HG03354 (cell line): ENCODE measurements at regions not wholly inside any gene's neighbourhood (a gene's known extent, or its start where the extent isn't known, plus 50 kb on each side); places are given as distances from the start of the nearest gene placed in this dataset.
"Not testable (repeated sequence)": the region's sequence is repeated elsewhere in the genome, so short reads cannot be mapped to it uniquely, and the experiment has no call there.

Experiments used
- ATAC-seq: cut with Tn5 transposase; IDR thresholded peaks from one replicate; pipeline ENCODE4 v1.9.1; 2021; ENCODE audit warnings: mild to moderate bottlenecking; ENCODE audit not compliant: unreplicated experiment, poor library complexity, severe bottlenecking

GRCh38 chr15:59794229-59794886, 105.2 kb upstream of the BNIP2 start:
- no peak for ATAC-seq

- no peak for ATAC-seq
Measured at GRCh38 chr15:59792359-59792758, 103.2 kb upstream of the BNIP2 start.

- no peak for ATAC-seq
Measured at GRCh38 chr15:59791755-59792154, 102.6 kb upstream of the BNIP2 start.

- ATAC-seq, result no peak
Measured at GRCh38 chr15:59791079-59791478, 102.0 kb upstream of the BNIP2 start.

- not testable (repeated sequence) for ATAC-seq
Measured at GRCh38 chr15:59786466-59786865, 97.3 kb upstream of the BNIP2 start.

GRCh38 chr15:59785981-59786380, 96.9 kb upstream of the BNIP2 start:
- ATAC-seq, result not testable (repeated sequence)

- ATAC-seq, result not testable (repeated sequence)
Measured at GRCh38 chr15:59783774-59784520, 94.8 kb upstream of the BNIP2 start.

GRCh38 chr15:59779110-59779509, 90.0 kb upstream of the BNIP2 start:
- ATAC-seq, result no peak

GRCh38 chr15:59764775-59765174, 75.7 kb upstream of the BNIP2 start:
- no peak for ATAC-seq

- ATAC-seq, result no peak
Measured at GRCh38 chr15:59762558-59762957, 73.4 kb upstream of the BNIP2 start.

GRCh38 chr15:59760256-59760655, 71.1 kb upstream of the BNIP2 start:
- ATAC-seq, result not testable (repeated sequence)

- ATAC-seq, result no peak
Measured at GRCh38 chr15:59751552-59752413, 62.7 kb upstream of the BNIP2 start.

- ATAC-seq, result no peak
Measured at GRCh38 chr15:59746777-59747176, 57.7 kb upstream of the BNIP2 start.

- no peak for ATAC-seq
Measured at GRCh38 chr15:59741274-59741906, 52.3 kb upstream of the BNIP2 start.

GRCh38 chr15:59739557-59740186, 50.6 kb upstream of the BNIP2 start:
- no peak for ATAC-seq
